Spinal cord (tissue), 9 donors: ENCODE measurements at regions not wholly inside any gene's neighbourhood (a gene's known extent, or its start where the extent isn't known, plus 50 kb on each side); places are given as distances from the start of the nearest gene placed in this dataset.

ENCODE experiments used
- DNase-seq, 6 donors: peaks; one replicate each; pipeline versions ENCODE4 v3.0.0 to v3.0.0-alpha.2; 2013 to 2015; ENCODE audit warnings: low spot score in 6 of 6, low read depth in 4 of 6
- H3K27ac ChIP-seq: one replicate; pipeline ENCODE4 v1.5.1; 2013; ENCODE audit warnings: low read depth, low read length, control low read depth
- H3K27me3 ChIP-seq: one replicate; pipeline ENCODE4 v1.6.1; 2013; ENCODE audit warnings: low read length; ENCODE audit not compliant: control insufficient read depth, insufficient read depth
- H3K36me3 ChIP-seq: one replicate; pipeline ENCODE4 v1.6.1; 2013; ENCODE audit warnings: low read length; ENCODE audit not compliant: control insufficient read depth, insufficient read depth
- H3K4me1 ChIP-seq: one replicate; pipeline ENCODE4 v1.6.1; 2013; ENCODE audit warnings: low read length; ENCODE audit not compliant: control insufficient read depth, insufficient read depth
- H3K4me3 ChIP-seq: one replicate; pipeline ENCODE4 v1.5.1; 2013; ENCODE audit warnings: low read depth, low read length, control low read depth
- H3K9me3 ChIP-seq: one replicate; pipeline ENCODE4 v1.6.1; 2013; ENCODE audit warnings: low read length; ENCODE audit not compliant: control insufficient read depth, insufficient read depth
- WGBS: methylation state at CpG from one replicate; pipeline ENCODE4 v1.1.5; 2013; ENCODE audit warnings: missing lambda C conversion rate; ENCODE audit not compliant: insufficient coverage; 5-methylcytosine and 5-hydroxymethylcytosine counted together
- donor health status: healthy.

- no peaks in the 10 kb centered on the region for H3K4me1 ChIP-seq
- no peaks in the 10 kb centered on the region for H3K27me3 ChIP-seq
- DNase-seq: no peak
- H3K36me3 ChIP-seq: no peaks in the 10 kb centered on the region
- no peak overlapping the region for H3K27ac ChIP-seq
- H3K9me3 ChIP-seq: peaks cover 2% of the 10 kb centered on the region
- H3K4me3 ChIP-seq: no peak overlapping the region
- WGBS: 68% methylated on average over 5 of the region's 7 CpGs
Observed at GRCh38 chr14:106822905-106823304, 1296.5 kb downstream of the TMEM121 start.

DNA sequence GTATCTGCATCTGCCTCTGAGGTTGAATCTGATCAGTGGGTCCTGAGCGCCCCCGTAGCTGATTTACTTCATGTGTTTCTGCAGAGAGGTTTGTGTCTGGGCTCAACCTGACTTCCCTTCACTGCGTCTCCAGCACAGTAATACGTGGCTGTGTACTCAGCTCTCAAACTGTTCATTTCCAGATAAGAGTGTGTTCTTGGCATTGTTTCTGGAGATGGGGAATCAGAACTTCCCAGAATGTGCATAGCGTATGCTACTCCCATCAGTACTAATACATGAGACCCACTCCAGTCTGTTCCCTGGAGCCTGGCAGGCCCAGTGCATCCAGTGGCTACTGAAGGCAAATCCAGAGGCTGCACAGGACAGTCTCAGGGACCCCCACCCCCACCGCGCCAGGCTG, 1297.2 kb downstream of the TMEM121 start:
- Histone ChIP-seq H3K27ac (no peak overlapping the region), H3K27me3 (no peaks in the 10 kb centered on the region), H3K9me3 (peaks cover 7% of the 10 kb centered on the region), H3K36me3 (no peaks in the 10 kb centered on the region), H3K4me3 (no peak overlapping the region), H3K4me1 (no peaks in the 10 kb centered on the region)
- DNase-seq: no peak
- 56% methylated on average over 4 of the region's 7 CpGs for WGBS

DNA sequence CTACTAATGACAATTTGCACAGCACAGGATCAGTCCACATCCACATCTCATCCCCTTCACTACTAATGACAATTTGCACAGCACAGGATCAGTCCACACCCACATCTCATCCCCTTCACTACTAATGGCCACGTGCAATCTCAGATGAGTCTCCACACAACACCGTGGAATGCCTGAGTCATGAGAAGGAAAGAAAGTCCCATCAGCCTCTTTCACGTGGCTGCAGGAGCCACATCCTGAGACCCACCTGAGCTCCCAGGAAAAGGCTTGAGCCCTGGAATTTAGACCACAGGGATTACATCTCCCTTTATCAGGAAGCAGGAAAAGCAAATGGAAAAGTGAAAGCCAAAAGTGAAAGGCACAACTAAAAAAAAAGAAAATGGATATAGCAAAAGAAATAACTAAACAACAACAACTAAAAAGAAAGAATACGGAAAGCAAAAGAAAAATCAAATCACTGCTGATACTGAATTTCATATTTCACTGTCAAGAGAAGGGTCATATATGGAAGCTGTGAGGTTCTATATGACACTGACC, 1300.5 kb downstream of the TMEM121 start:
- Histone ChIP-seq H3K4me1 (no peaks in the 10 kb centered on the region), H3K36me3 (no peaks in the 10 kb centered on the region), H3K27me3 (no peaks in the 10 kb centered on the region), H3K4me3 (no peak overlapping the region), H3K9me3 (peaks cover 10% of the 10 kb centered on the region), H3K27ac (no peak overlapping the region)
- DNase-seq: no peak
- WGBS: 33% methylated on average over 2 of the region's 4 CpGs

DNA sequence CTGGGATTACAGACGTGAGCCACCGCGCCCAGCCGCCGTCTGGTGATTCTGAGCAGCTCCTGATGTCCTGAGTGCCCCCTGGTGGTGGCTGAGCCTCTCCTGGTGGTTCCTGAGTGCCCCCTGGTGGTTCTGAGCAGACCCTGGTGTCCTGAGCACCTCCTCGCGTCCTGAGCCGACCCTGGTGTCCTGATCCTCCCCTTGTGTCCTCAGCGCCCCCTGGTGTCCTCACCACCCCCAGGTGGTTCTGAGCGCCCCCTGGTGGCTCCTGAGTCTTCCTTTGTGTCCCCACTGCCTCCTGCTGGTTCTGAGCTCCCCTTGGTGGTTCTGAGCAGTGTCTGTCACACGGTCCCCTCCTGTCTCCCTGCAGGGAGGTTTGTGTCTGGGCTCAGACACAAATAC, 1304.9 kb downstream of the TMEM121 start:
- H3K36me3 ChIP-seq: no peaks in the 10 kb centered on the region
- H3K9me3 ChIP-seq: peaks cover 11% of the 10 kb centered on the region
- no peak overlapping the region for H3K27ac ChIP-seq
- no peaks in the 10 kb centered on the region for H3K27me3 ChIP-seq
- no peak for DNase-seq
- 76% methylated on average over 11 of the region's 11 CpGs for WGBS
- H3K4me3 ChIP-seq: no peak overlapping the region
- no peaks in the 10 kb centered on the region for H3K4me1 ChIP-seq

- no peak overlapping the region for H3K27ac ChIP-seq
- no peak overlapping the region for H3K4me3 ChIP-seq
- peaks cover 3% of the 10 kb centered on the region for H3K9me3 ChIP-seq
- WGBS: no CpG with 5 or more reads among the region's 4 CpGs
- H3K4me1 ChIP-seq: no peaks in the 10 kb centered on the region
- H3K36me3 ChIP-seq: no peaks in the 10 kb centered on the region
- no peaks in the 10 kb centered on the region for H3K27me3 ChIP-seq
- no peak for DNase-seq
Observed at GRCh38 chr14:106837870-106838269, 1311.5 kb downstream of the TMEM121 start.

GRCh38 chr14:106838991-106839769, 1312.8 kb downstream of the TMEM121 start:
- peaks cover 3% of the 10 kb centered on the region for H3K9me3 ChIP-seq
- WGBS: 80% methylated on average over 18 of the region's 18 CpGs
- no peak overlapping the region for H3K4me3 ChIP-seq
- H3K27me3 ChIP-seq: no peaks in the 10 kb centered on the region
- no peak overlapping the region for H3K27ac ChIP-seq
- DNase-seq: no peak
- H3K4me1 ChIP-seq: no peaks in the 10 kb centered on the region
- no peaks in the 10 kb centered on the region for H3K36me3 ChIP-seq

GRCh38 chr14:106840258-106840657, 1313.9 kb downstream of the TMEM121 start:
- 40% methylated on average over 1 of the region's 2 CpGs for WGBS
- Histone ChIP-seq H3K4me1 (no peaks in the 10 kb centered on the region), H3K27ac (no peak overlapping the region), H3K27me3 (no peaks in the 10 kb centered on the region), H3K36me3 (no peaks in the 10 kb centered on the region), H3K9me3 (peaks cover 1% of the 10 kb centered on the region), H3K4me3 (no peak overlapping the region)
- no peak for DNase-seq

GRCh38 chr14:106840991-106841390, 1314.6 kb downstream of the TMEM121 start:
- Histone ChIP-seq H3K27me3 (no peaks in the 10 kb centered on the region), H3K36me3 (no peaks in the 10 kb centered on the region), H3K4me3 (no peak overlapping the region), H3K9me3 (peaks cover 1% of the 10 kb centered on the region), H3K27ac (no peak overlapping the region), H3K4me1 (no peaks in the 10 kb centered on the region)
- no peak for DNase-seq
- WGBS: 74% methylated on average over 4 of the region's 4 CpGs

- 67% methylated on average over 3 of the region's 3 CpGs for WGBS
- Histone ChIP-seq H3K4me1 (no peaks in the 10 kb centered on the region), H3K36me3 (no peaks in the 10 kb centered on the region), H3K27me3 (no peaks in the 10 kb centered on the region), H3K4me3 (no peak overlapping the region), H3K9me3 (peaks cover 1% of the 10 kb centered on the region), H3K27ac (no peak overlapping the region)
- DNase-seq: no peak
Observed at GRCh38 chr14:106841701-106842100, 1315.3 kb downstream of the TMEM121 start.

GRCh38 chr14:106842687-106843086, 1316.3 kb downstream of the TMEM121 start:
- no peaks in the 10 kb centered on the region for H3K27me3 ChIP-seq
- no peak overlapping the region for H3K27ac ChIP-seq
- 83% methylated on average over 6 of the region's 6 CpGs for WGBS
- H3K9me3 ChIP-seq: peaks cover 1% of the 10 kb centered on the region
- DNase-seq: no peak
- no peaks in the 10 kb centered on the region for H3K36me3 ChIP-seq
- H3K4me3 ChIP-seq: no peak overlapping the region
- no peaks in the 10 kb centered on the region for H3K4me1 ChIP-seq
